ENCODE measurements at regions not wholly inside any gene's neighbourhood (a gene's known extent, or its start where the extent isn't known, plus 50 kb on each side); places are given as distances from the start of the nearest gene placed in this dataset.

DNA sequence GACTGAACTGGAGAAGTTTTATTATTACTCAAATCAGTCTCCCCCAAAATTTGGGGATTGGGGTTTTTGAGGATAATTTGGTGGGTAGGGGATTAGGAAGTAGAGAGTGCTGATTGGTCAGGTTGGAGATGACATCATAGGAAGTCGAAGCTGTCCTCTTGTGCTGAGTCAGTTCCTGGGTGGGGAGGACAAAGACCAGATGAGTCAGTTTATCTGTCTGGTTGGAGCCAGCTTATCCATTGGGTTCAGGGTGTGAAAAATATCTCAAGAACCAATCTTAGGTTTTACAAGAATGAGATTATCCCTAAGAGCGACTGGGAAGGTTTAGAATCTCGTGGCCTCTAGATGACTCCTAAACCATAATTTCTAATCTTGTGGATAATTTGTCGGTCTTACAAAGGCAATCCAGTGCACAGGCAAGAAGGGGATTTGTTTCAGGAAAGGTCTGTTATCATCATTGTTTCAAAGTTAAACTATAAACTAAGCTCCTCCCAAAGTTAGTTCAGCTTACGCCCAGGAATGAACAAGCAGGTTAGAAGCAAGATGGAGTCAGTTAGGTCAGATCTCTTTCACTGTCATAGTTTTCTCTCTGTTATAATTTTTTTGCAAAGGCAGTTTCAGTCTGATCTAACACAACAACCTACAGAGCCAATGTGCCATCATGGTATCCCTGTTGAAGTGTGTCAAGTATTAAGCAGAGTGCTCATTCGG, 274.5 kb downstream of the SLC7A11 start:
- H3K4me1 Mint-ChIP-seq (ENCODE audit: low read depth, unreplicated experiment): no peaks in the 10 kb centered on the region
- H3K27me3 Mint-ChIP-seq (ENCODE audit: unreplicated experiment): no peaks in the 10 kb centered on the region
- no peak overlapping the region for H3K27ac Mint-ChIP-seq (ENCODE audit: unreplicated experiment)
- DNase-seq: no peak
- H3K36me3 Mint-ChIP-seq (ENCODE audit: unreplicated experiment): peaks cover 5% of the 10 kb centered on the region
- TF ChIP-seq, protein P1, sequence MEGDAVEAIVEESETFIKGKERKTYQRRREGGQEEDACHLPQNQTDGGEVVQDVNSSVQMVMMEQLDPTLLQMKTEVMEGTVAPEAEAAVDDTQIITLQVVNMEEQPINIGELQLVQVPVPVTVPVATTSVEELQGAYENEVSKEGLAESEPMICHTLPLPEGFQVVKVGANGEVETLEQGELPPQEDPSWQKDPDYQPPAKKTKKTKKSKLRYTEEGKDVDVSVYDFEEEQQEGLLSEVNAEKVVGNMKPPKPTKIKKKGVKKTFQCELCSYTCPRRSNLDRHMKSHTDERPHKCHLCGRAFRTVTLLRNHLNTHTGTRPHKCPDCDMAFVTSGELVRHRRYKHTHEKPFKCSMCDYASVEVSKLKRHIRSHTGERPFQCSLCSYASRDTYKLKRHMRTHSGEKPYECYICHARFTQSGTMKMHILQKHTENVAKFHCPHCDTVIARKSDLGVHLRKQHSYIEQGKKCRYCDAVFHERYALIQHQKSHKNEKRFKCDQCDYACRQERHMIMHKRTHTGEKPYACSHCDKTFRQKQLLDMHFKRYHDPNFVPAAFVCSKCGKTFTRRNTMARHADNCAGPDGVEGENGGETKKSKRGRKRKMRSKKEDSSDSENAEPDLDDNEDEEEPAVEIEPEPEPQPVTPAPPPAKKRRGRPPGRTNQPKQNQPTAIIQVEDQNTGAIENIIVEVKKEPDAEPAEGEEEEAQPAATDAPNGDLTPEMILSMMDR (IDR thresholded peaks at IDR 0.05; ENCODE audit: partially characterized antibody, unreplicated experiment): no peak
- no peaks in the 10 kb centered on the region for H3K9me3 Mint-ChIP-seq (ENCODE audit: unreplicated experiment)
- H3K4me3 Mint-ChIP-seq (ENCODE audit: unreplicated experiment): no peak overlapping the region

DNA sequence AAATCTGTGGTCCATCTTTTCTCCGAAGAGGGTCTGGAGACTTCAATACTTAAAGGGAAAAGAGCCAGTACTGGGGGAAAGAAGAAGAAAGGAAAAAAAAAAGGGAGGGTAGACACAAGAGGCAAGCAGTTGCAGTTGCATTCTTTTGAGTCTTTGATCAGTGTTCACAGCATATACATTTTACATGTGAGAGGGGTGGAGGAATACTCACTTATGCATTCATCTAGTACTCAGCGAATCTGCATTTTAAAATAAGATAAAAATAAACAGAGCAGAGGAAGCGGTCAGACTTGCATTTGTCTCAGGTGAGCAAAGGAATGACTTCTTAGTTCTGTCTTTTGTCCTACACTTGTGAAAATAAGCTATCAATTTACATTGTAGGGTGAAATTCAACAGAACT, 275.6 kb downstream of the SLC7A11 start:
- Mint-ChIP-seq H3K4me3 (ENCODE audit: unreplicated experiment) (no peak overlapping the region), H3K36me3 (ENCODE audit: unreplicated experiment) (peaks cover 5% of the 10 kb centered on the region), H3K27ac (ENCODE audit: unreplicated experiment) (no peak overlapping the region), H3K27me3 (ENCODE audit: unreplicated experiment) (no peaks in the 10 kb centered on the region), H3K4me1 (ENCODE audit: low read depth, unreplicated experiment) (no peaks in the 10 kb centered on the region), H3K9me3 (ENCODE audit: unreplicated experiment) (no peaks in the 10 kb centered on the region)
- TF ChIP-seq, protein P1 (IDR thresholded peaks at IDR 0.05; ENCODE audit: partially characterized antibody, unreplicated experiment): no peak
- DNase-seq: no peak

DNA sequence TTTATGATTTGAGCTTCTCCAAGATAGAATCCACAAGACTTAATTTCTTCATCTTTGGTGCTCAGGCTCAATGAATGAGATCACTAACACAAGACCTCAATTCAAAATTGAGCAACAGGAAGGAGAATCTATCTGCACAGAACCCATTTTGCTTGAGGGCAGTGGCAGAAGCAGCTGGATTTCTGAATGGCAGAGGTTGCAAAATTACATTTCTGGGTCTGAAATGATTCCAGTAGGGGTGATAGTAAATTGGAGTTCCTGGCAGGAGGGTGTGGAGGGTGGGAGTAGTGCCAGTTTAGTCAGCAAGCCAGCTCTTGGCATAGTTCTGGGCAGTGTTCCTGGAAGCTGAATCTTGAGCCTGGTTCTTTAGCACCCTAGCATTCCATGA, 281.1 kb downstream of the SLC7A11 start:
- H3K4me3 Mint-ChIP-seq (ENCODE audit: unreplicated experiment): no peak overlapping the region
- H3K27ac Mint-ChIP-seq (ENCODE audit: unreplicated experiment): no peak overlapping the region
- no peaks in the 10 kb centered on the region for H3K27me3 Mint-ChIP-seq (ENCODE audit: unreplicated experiment)
- no peak for DNase-seq
- no peaks in the 10 kb centered on the region for H3K9me3 Mint-ChIP-seq (ENCODE audit: unreplicated experiment)
- H3K36me3 Mint-ChIP-seq (ENCODE audit: unreplicated experiment): no peaks in the 10 kb centered on the region
- TF ChIP-seq, protein P1 (IDR thresholded peaks at IDR 0.05; ENCODE audit: partially characterized antibody, unreplicated experiment): no peak
- peaks cover 4% of the 10 kb centered on the region for H3K4me1 Mint-ChIP-seq (ENCODE audit: low read depth, unreplicated experiment)

- H3K27me3 Mint-ChIP-seq (ENCODE audit: unreplicated experiment): no peaks in the 10 kb centered on the region
- peaks cover 4% of the 10 kb centered on the region for H3K4me1 Mint-ChIP-seq (ENCODE audit: low read depth, unreplicated experiment)
- no peak overlapping the region for H3K4me3 Mint-ChIP-seq (ENCODE audit: unreplicated experiment)
- no peaks in the 10 kb centered on the region for H3K9me3 Mint-ChIP-seq (ENCODE audit: unreplicated experiment)
- DNase-seq: no peak
- no peaks in the 10 kb centered on the region for H3K36me3 Mint-ChIP-seq (ENCODE audit: unreplicated experiment)
- TF ChIP-seq, protein P1 (IDR thresholded peaks at IDR 0.05; ENCODE audit: partially characterized antibody, unreplicated experiment): no peak
- H3K27ac Mint-ChIP-seq (ENCODE audit: unreplicated experiment): no peak overlapping the region
Observed at GRCh38 chr4:137960371-137961050, 281.6 kb downstream of the SLC7A11 start.

- H3K9me3 Mint-ChIP-seq (ENCODE audit: unreplicated experiment): no peaks in the 10 kb centered on the region
- no peak overlapping the region for H3K4me3 Mint-ChIP-seq (ENCODE audit: unreplicated experiment)
- no peaks in the 10 kb centered on the region for H3K27me3 Mint-ChIP-seq (ENCODE audit: unreplicated experiment)
- DNase-seq: no peak
- no peak overlapping the region for H3K27ac Mint-ChIP-seq (ENCODE audit: unreplicated experiment)
- no peaks in the 10 kb centered on the region for H3K36me3 Mint-ChIP-seq (ENCODE audit: unreplicated experiment)
- H3K4me1 Mint-ChIP-seq (ENCODE audit: low read depth, unreplicated experiment): peaks cover 4% of the 10 kb centered on the region
- TF ChIP-seq, protein P1 (IDR thresholded peaks at IDR 0.05; ENCODE audit: partially characterized antibody, unreplicated experiment): no peak
Observed at GRCh38 chr4:137957806-137958205, 284.3 kb downstream of the SLC7A11 start.

Data from glutamatergic neuron (in vitro differentiated cells).